NT2/D1 (cell line): ENCODE measurements at regions not wholly inside any gene's neighbourhood (a gene's known extent, or its start where the extent isn't known, plus 50 kb on each side); places are given as distances from the start of the nearest gene placed in this dataset.

Experiments used
- SUZ12 ChIP-seq: IDR thresholded peaks from 2 replicates; pipeline ENCODE4 v1.6.1; 2011; ENCODE audit not compliant: insufficient read length, insufficient read depth; ENCODE audit errors: extremely low read depth
- YY1 ChIP-seq: IDR thresholded peaks from 2 replicates; pipeline ENCODE4 v1.6.1; 2011; ENCODE audit not compliant: insufficient read length, insufficient read depth
- ZNF274 ChIP-seq: IDR thresholded peaks from 2 replicates; pipeline ENCODE4 v1.6.1; 2011; ENCODE audit warnings: mild to moderate bottlenecking, low read depth, low read length

DNA sequence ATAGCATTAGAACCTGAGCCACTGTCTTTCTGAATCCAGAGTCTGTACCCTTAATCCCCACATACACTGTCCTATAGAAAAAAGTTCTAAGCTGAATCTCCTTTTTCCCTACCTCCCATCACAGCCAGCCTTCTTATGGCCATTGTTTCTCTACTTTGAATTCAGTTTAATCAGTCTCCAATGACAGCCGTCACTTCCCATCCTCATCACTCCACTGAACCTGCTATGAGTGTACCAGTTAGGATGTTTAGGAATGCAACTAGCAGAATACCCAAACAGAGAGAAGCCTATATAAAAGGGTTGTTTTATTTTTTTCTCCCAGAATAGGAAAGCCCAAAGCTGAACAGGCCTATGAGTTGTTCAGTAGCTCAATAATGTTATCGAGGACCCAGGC is 220.4 kb upstream of the NREP start:
- TF ChIP-seq SUZ12: no peak
- TF ChIP-seq YY1: no peak
- no peak for TF ChIP-seq ZNF274
